ENCODE measurements at regions not wholly inside any gene's neighbourhood (a gene's known extent, or its start where the extent isn't known, plus 50 kb on each side); places are given as distances from the start of the nearest gene placed in this dataset.

- no peak for DNase-seq
Observed at GRCh38 chr4:178838776-178839175, 1396.5 kb upstream of the AGA start.

- no peak for DNase-seq
Observed at GRCh38 chr4:178856139-178856800, 1414.0 kb upstream of the AGA start.

- no peak for DNase-seq
Observed at GRCh38 chr4:178871476-178871875, 1429.2 kb upstream of the AGA start.

- DNase-seq: no peak
Observed at GRCh38 chr4:178881937-178882336, 1439.7 kb upstream of the AGA start.

GRCh38 chr4:178894126-178894525 lies 1451.9 kb upstream of the AGA start:
- no peak for DNase-seq

GRCh38 chr4:178899084-178899483 lies 1456.8 kb upstream of the AGA start:
- DNase-seq: no peak

GRCh38 chr4:178917756-178918155 lies 1475.5 kb upstream of the AGA start:
- no peak for DNase-seq

- DNase-seq: no peak
Observed at GRCh38 chr4:178937130-178937529, 1494.9 kb upstream of the AGA start.

- no peak for DNase-seq
Observed at GRCh38 chr4:178941975-178942374, 1499.7 kb upstream of the AGA start.

GRCh38 chr4:178953447-178954120 lies 1511.3 kb upstream of the AGA start:
- DNase-seq: no peak

- DNase-seq: no peak
Observed at GRCh38 chr4:178955614-178956013, 1513.4 kb upstream of the AGA start.

- DNase-seq: no peak
Observed at GRCh38 chr4:178958725-178959440, 1516.6 kb upstream of the AGA start.

- no peak for DNase-seq
Observed at GRCh38 chr4:178963446-178964045, 1521.3 kb upstream of the AGA start.

- DNase-seq: no peak
Observed at GRCh38 chr4:178966644-178967043, 1524.4 kb upstream of the AGA start.

GRCh38 chr4:178970433-178971140 lies 1528.3 kb upstream of the AGA start:
- no peak for DNase-seq

GRCh38 chr4:178976861-178977260 lies 1534.6 kb upstream of the AGA start:
- no peak for DNase-seq

GRCh38 chr4:178993306-178993705 lies 1551.1 kb upstream of the AGA start:
- no peak for DNase-seq

- no peak for DNase-seq
Observed at GRCh38 chr4:179001918-179002317, 1559.7 kb upstream of the AGA start.

GRCh38 chr4:179007755-179008154 lies 1565.5 kb upstream of the AGA start:
- DNase-seq: no peak

GRCh38 chr4:179017581-179017980 lies 1575.3 kb upstream of the AGA start:
- DNase-seq: no peak

GRCh38 chr4:179027569-179027968 lies 1585.3 kb upstream of the AGA start:
- DNase-seq: no peak

GRCh38 chr4:179028321-179028720 lies 1586.1 kb upstream of the AGA start:
- no peak for DNase-seq

GRCh38 chr4:179029683-179030082 lies 1587.4 kb upstream of the AGA start:
- no peak for DNase-seq
